PC-9 (cell line): ENCODE measurements at regions not wholly inside any gene's neighbourhood (a gene's known extent, or its start where the extent isn't known, plus 50 kb on each side); places are given as distances from the start of the nearest gene placed in this dataset.

Experiments
- BruUV-seq: library from RNA; stranded (reverse); fragments of 400-500 nt; replicated peaks from 2 replicates; lab custom pipeline; 2021; lab: Mats Ljungman, UMichigan
- CTCF ChIA-PET: fragments of 300-600 bp; sonication (Branson Sonifier 250); formaldehyde crosslinking; loops from one replicate; lab custom pipeline; 2022; ENCODE audit warnings: antibody characterized with exemption; lab: Charles Lee
- POLR2A ChIA-PET: fragments of 300-600 bp; sonication (Branson Sonifier 250); formaldehyde crosslinking; loops from one replicate; lab custom pipeline; 2022; ENCODE audit warnings: antibody characterized with exemption; ENCODE audit not compliant: unreplicated experiment; lab: Charles Lee
- DNase-seq, 2 experiments: peaks; one replicate each; pipeline versions ENCODE4 v3.0.0 to v3.0.0-alpha.2; 2015 to 2022; ENCODE audit warnings: mixed read lengths in 1 of 2
- H2AFZ ChIP-seq: fragments of 200-600 bp; sonication (generic); 2 replicates; pipeline ENCODE4 v1.8.1; 2017; ENCODE audit warnings: antibody characterized with exemption
- H3F3A ChIP-seq: fragments of 200-600 bp; sonication (generic); 2 replicates; pipeline ENCODE4 v1.8.1; 2017; ENCODE audit warnings: antibody characterized with exemption, mild to moderate bottlenecking, low read depth; ENCODE audit not compliant: insufficient read depth
- H3K27ac ChIP-seq: fragments of 200-600 bp; sonication (generic); 2 replicates; pipeline ENCODE4 v1.6.1; 2016; ENCODE audit warnings: mixed run types
- H3K27me3 ChIP-seq: fragments of 200-600 bp; sonication (generic); 2 replicates; pipeline ENCODE4 v1.6.1; 2016; ENCODE audit warnings: low read depth, mixed run types; ENCODE audit not compliant: insufficient read depth
- H3K36me3 ChIP-seq: fragments of 200-600 bp; sonication (generic); 2 replicates; pipeline ENCODE4 v1.6.1; 2016; ENCODE audit warnings: low read depth, mixed run types
- H3K4me1 ChIP-seq: fragments of 200-600 bp; sonication (generic); replicated peaks from 2 replicates; pipeline ENCODE4 v1.6.1; 2016; ENCODE audit warnings: mixed run types; ENCODE audit not compliant: insufficient read depth
- H3K4me2 ChIP-seq: fragments of 200-600 bp; sonication (generic); 2 replicates; pipeline ENCODE4 v1.6.1; 2017; ENCODE audit warnings: mixed run types
- H3K4me3 ChIP-seq: fragments of 200-600 bp; sonication (generic); 2 replicates; pipeline ENCODE4 v1.6.1; 2016; ENCODE audit warnings: mixed run types
- H3K79me2 ChIP-seq: fragments of 200-600 bp; sonication (generic); 2 replicates; pipeline ENCODE4 v1.6.1; 2017; ENCODE audit warnings: low read depth, mixed run types
- H3K9me2 ChIP-seq: fragments of 200-600 bp; sonication (generic); 2 replicates; pipeline ENCODE4 v1.8.1; 2017; ENCODE audit warnings: mild to moderate bottlenecking; ENCODE audit not compliant: insufficient read depth
- H3K9me3 ChIP-seq: fragments of 200-600 bp; sonication (generic); 2 replicates; pipeline ENCODE4 v1.8.1; 2016; ENCODE audit warnings: low read depth; ENCODE audit not compliant: insufficient read depth
- H4K20me1 ChIP-seq: fragments of 200-600 bp; sonication (generic); 2 replicates; pipeline ENCODE4 v1.8.1; 2017; ENCODE audit not compliant: insufficient read depth
- CTCF ChIP-seq: fragments of 200-600 bp; sonication (generic); conservative IDR thresholded peaks from 2 replicates; pipeline ENCODE4 v1.6.1; 2017; ENCODE audit warnings: mixed run types, antibody characterized with exemption, mild to moderate bottlenecking, moderate library complexity
- EZH2 ChIP-seq: fragments of 200-600 bp; sonication (generic); IDR thresholded peaks from 2 replicates; pipeline ENCODE4 v1.8.0; 2017; ENCODE audit warnings: antibody characterized with exemption, low read depth
- intact Hi-C: fragments of 100-400 bp; cut with micrococcal nuclease; formaldehyde crosslinking; loops from one replicate; pipeline ENCODE4 v1.10.0; 2022; ENCODE audit not compliant: unreplicated experiment

- Histone ChIP-seq H3K4me3 (no peak overlapping the region), H3K27me3 (no peaks in the 10 kb centered on the region), H3K9me2 (no peaks in the 10 kb centered on the region), H2AFZ (no peak overlapping the region), H3K4me2 (no peak overlapping the region), H3K27ac (no peak overlapping the region), H3K4me1 (no peaks in the 10 kb centered on the region), H3K79me2 (no peaks in the 10 kb centered on the region), H4K20me1 (no peaks in the 10 kb centered on the region), H3K36me3 (no peaks in the 10 kb centered on the region), H3K9me3 (no peaks in the 10 kb centered on the region), H3F3A (no peaks in the 10 kb centered on the region)
- ChIA-PET POLR2A (no interaction called here), CTCF (no interaction called here)
- DNase-seq = no peak
- intact Hi-C loops = no loop called here
- no TSS peak for BruUV-seq
- TF ChIP-seq EZH2 (no peak), CTCF (no peak)
These were observed 277.7 kb downstream of the FAM72C start for GRCh38 chr1:143694085-143694484.

GRCh38 chr1:143691971-143692529, 279.7 kb downstream of the FAM72C start:
- Histone ChIP-seq H3K4me3 (no peak overlapping the region), H3K36me3 (no peaks in the 10 kb centered on the region), H3K4me1 (no peaks in the 10 kb centered on the region), H3K9me3 (no peaks in the 10 kb centered on the region), H3K9me2 (no peaks in the 10 kb centered on the region), H3K27ac (no peak overlapping the region), H3F3A (no peaks in the 10 kb centered on the region), H4K20me1 (no peaks in the 10 kb centered on the region), H2AFZ (no peak overlapping the region), H3K27me3 (no peaks in the 10 kb centered on the region), H3K79me2 (no peaks in the 10 kb centered on the region), H3K4me2 (no peak overlapping the region)
- CTCF ChIA-PET = no interaction called here
- POLR2A ChIA-PET = no interaction called here
- no TSS peak for BruUV-seq
- DNase-seq = no peak
- no peak for TF ChIP-seq EZH2
- TF ChIP-seq CTCF = no peak
- intact Hi-C loops = no loop called here

GRCh38 chr1:143691400-143691891, 280.3 kb downstream of the FAM72C start:
- no peak overlapping the region for H2AFZ ChIP-seq
- BruUV-seq = no TSS peak
- H3K27ac ChIP-seq = no peak overlapping the region
- no peaks in the 10 kb centered on the region for H3K9me3 ChIP-seq
- no peak overlapping the region for H3K4me3 ChIP-seq
- H3K27me3 ChIP-seq = no peaks in the 10 kb centered on the region
- no peak for DNase-seq
- intact Hi-C loops = no loop called here
- no peaks in the 10 kb centered on the region for H3K4me1 ChIP-seq
- no peak overlapping the region for H3K4me2 ChIP-seq
- POLR2A ChIA-PET = no interaction called here
- no peaks in the 10 kb centered on the region for H4K20me1 ChIP-seq
- TF ChIP-seq CTCF = no peak
- no peak for TF ChIP-seq EZH2
- no peaks in the 10 kb centered on the region for H3K36me3 ChIP-seq
- H3K79me2 ChIP-seq = no peaks in the 10 kb centered on the region
- CTCF ChIA-PET = no interaction called here
- H3K9me2 ChIP-seq = no peaks in the 10 kb centered on the region
- no peaks in the 10 kb centered on the region for H3F3A ChIP-seq
